ENCODE measurements at regions not wholly inside any gene's neighbourhood (a gene's known extent, or its start where the extent isn't known, plus 50 kb on each side); places are given as distances from the start of the nearest gene placed in this dataset.

DNA sequence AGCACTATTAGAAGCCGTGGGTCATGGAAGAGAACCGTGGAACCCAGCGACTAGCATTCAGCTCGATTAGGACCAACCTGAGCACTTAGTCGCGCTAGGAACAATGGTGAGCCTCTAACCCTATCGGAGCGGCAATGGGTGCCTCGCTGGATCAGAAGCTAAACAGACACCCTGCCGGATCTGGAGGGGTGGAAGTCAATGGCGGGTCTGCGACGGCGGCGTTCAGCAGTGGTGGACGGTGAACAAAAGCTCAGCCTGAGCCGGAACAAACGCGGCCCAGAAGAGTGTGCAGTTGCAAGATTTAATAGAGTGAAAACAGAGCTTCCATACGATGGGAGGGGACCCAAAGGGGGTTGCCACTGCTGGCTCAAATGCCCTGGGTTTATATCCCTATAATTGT is 391.8 kb upstream of the DDI1 start:
- TF ChIP-seq REST (IDR thresholded peaks at IDR 0.05; ENCODE audit: borderline replicate concordance), result no peak
- no peak for TF ChIP-seq TAF1 (IDR thresholded peaks at IDR 0.05; ENCODE audit: low read depth)
- TF ChIP-seq EZH2 (IDR thresholded peaks at IDR 0.05; ENCODE audit: borderline replicate concordance, insufficient read depth, low read length, poor library complexity, severe bottlenecking), result no peak
- TF ChIP-seq, protein P1, sequence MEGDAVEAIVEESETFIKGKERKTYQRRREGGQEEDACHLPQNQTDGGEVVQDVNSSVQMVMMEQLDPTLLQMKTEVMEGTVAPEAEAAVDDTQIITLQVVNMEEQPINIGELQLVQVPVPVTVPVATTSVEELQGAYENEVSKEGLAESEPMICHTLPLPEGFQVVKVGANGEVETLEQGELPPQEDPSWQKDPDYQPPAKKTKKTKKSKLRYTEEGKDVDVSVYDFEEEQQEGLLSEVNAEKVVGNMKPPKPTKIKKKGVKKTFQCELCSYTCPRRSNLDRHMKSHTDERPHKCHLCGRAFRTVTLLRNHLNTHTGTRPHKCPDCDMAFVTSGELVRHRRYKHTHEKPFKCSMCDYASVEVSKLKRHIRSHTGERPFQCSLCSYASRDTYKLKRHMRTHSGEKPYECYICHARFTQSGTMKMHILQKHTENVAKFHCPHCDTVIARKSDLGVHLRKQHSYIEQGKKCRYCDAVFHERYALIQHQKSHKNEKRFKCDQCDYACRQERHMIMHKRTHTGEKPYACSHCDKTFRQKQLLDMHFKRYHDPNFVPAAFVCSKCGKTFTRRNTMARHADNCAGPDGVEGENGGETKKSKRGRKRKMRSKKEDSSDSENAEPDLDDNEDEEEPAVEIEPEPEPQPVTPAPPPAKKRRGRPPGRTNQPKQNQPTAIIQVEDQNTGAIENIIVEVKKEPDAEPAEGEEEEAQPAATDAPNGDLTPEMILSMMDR (IDR thresholded peaks at IDR 0.05; ENCODE audit: poor library complexity, severe bottlenecking), result no peak
- no peak for TF ChIP-seq POLR2AphosphoS5 (IDR thresholded peaks at IDR 0.05)
- no peak for TF ChIP-seq EP300 (conservative IDR thresholded peaks at IDR 0.05; ENCODE audit: poor library complexity, severe bottlenecking)
- TF ChIP-seq SMC3 (conservative IDR thresholded peaks at IDR 0.05; ENCODE audit: poor library complexity), result no peak
